GM21423 (cell line): ENCODE measurements at regions not wholly inside any gene's neighbourhood (a gene's known extent, or its start where the extent isn't known, plus 50 kb on each side); places are given as distances from the start of the nearest gene placed in this dataset.

Experiments
- ATAC-seq: cut with Tn5 transposase; IDR thresholded peaks from one replicate; pipeline ENCODE4 v1.9.1; 2021; ENCODE audit warnings: mild to moderate bottlenecking, moderate library complexity; ENCODE audit not compliant: unreplicated experiment

DNA sequence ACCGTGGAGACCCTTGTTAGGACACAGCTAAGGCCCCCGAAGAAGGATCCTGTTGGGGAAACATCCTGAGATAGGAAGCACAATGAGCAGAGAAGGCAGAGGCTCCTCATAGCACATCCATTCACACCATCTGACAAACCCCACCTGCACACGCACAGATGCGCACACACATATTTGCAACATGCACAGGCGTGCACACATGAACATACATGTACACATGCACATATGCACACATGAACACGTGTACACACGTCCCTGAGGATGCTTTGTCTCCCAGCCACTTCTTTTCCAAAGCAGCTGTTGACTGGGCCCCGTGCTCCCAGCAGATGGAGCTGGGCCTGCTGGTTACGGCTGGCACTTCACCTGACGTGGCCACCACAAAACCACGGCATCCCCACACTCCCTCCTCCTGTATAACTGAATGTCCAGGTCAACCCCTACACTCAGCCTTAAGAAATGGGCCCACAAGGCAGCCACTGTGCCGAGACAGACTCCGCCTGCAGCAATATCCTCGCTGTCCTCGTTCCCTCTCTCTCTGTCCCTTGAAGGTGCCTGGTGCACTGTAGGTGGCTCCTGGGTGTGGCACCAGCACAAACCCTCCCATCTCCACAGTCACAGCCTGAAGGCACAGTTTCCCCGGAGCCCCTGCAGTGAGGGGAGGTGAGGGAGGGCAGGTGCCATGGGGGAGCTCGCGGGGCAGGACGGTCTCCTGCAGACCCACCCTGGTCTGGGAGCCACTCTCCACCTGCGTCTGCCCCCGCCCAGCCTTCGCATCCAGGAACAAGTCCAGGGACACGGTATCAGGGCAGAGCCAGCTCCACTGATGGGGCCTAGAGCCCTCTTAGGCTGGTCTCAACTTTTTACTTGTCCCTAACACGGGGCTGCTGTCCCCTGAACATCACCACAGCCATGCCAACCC is 183.0 kb downstream of the RBFOX3 start:
- ATAC-seq = no peak

DNA sequence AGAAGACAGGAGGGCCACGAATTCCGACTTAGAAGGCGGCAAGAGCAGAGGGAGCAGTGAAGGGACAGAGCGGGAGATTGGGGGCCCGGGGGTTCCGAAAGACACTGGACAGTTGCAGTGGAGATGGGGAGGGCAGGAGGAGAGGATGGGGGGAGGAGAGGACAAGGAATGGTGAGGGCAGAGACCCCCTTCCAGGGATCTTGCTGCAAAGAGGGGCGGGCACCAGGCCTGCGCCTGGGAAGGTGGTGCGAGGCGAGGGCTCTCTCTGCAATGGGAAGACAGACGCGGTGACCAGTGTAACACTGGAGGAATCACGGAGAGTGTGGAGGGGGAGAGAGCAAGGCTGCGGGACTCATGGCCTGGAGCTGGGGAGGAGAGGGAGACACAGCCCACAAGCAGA is 185.2 kb downstream of the RBFOX3 start:
- ATAC-seq = no peak

DNA sequence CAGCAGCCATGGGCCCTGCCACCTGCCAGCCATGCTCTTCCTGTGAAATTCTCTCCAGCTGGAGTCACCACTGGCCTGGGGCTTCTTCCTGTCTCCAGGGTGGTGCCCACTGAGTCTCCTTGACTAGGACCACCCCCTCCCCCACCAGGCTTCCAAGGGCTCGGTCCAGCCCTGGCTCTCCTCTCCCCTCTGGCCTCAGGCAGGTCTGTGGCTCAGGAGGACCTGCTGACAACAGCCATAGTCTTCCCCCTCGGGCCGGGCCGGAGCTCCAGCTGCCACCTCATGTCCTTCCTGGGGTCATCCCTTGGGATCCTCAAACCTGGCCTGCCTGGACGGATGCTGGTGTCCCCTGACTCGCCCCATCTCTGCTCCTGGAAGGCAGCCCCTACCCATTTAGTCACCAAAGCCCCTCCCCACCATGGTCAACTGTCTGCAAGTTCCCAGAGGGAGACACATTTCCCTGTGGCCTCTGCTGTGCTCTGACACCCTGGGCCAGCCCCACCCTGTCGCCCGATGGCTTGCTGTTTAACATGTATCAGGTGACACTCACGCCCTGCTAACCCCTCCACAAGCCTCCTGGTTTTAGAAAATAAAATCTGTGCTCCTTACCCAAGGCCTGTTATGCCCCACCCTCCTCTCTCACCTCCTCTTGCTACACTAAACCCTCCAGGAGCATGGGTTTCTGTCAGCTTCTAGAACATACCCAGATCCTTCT is 186.2 kb downstream of the RBFOX3 start:
- ATAC-seq = no peak

DNA sequence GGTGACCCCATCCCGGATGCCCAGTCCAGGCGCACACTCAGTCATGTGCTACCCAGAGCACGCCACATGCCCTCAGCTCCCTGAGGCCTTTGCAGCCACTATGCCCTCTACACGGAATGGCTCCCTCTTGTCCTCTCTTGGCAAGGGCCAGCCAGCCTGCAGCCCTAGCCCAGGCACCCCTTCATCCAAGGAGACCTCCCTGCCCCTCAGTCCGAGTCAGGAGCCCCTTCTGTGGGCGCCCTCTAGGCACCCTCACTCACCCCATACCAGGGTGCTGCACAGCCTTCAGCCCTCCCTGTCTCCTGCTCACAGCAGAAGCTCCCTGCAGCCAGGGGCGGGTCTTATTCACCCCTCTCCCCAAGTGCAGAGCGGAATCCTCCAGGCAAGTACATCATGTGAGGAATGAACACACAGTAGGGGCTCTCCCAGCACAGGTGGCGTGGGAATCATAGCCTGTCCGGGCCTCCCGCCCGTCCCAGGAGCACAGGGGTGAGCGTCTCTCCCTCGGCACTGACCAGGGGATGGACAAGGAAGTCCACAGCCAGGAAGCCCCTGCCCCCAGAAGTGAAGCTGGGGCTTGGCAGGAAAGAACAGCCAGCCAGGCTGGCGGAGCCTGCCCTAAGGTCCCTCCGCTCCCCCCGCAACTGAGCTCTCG is 186.9 kb downstream of the RBFOX3 start:
- no peak for ATAC-seq

DNA sequence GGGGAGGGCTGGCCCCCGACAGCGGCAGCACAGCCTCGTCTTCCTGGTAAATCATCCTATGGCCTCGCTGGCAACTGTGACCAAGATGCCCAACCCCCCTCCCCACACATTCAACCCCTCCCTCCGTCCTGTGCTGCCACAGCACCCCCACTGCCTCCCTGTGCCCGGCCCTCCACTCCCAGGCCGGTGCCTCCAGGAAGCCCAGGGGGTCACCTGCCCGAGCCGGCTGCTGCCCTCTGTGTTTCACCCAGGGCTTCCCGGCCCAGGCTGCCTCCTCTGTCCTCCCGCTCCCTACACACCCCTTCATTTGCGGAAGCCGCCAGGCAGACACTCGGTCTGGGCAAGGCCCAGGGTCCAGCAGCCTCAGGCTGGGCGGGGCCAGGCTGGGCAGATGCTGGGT is 188.6 kb downstream of the RBFOX3 start:
- no peak for ATAC-seq

DNA sequence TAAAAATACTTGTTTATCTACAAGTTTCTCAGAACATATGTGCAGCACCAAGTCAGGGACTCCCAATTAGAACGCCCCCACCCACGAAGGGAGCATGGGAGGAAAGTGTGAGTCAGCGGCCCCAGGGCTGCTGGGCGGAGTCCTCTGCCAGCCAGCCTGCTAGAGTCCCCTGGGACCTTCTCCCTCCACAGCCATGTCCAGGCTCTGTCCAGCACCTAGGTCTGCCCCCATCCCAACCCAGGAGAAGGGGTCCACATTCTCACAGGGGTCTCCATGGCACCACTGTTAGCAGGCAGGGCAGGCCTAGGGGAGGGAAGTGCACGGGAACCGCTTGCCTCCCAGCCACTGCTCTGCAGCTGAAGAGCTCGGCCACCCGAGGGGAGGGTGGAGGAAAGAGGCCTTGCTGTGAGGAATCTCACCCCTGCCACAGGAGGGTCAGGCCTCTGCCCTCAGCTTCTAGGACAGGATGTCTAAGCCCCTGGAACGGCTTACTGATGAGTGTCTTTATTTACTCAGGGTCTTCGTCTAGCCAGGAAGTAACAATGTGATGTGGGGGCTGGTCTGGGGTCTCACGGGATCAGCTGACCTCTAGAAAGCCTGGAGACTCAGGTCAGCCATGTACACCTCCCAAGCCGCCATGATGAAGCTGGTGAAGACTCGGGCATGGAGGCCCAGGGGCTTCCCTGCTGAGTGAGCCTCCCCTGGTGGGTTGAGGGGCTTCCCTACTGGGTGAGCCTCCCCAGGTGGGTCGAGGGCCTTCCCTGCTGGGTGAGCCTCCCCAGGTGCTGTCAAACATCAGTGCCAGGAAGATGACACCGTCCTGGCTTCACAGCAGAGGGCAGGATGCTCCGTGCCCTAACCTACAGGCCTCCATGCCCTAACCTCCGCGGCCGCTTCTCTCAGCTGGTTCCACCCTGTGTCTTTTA is 190.3 kb downstream of the RBFOX3 start:
- no peak for ATAC-seq

DNA sequence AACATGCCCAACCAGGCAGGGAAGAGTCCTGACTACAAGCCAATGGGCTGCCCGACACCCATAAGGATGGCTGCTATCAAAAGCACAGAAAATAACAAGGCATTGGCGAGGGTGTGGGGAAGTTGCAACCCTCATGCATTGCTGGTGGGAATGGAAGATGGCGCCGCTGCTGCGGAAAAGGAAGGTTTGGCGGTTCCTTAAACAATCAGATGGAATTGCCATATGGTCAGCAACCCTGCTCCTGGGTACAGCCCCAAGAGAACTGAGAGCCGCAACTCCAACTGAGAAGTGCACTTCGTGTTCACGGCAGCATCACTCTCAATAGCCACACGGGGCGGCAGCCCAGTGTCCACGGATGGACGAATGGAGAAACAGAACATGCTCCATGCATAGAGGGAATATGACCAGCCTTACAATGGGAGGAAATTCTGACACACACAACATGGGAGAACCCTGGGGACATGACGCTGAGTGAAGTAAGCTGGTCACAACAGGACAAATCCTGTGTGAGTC is 193.3 kb downstream of the RBFOX3 start:
- no peak for ATAC-seq

DNA sequence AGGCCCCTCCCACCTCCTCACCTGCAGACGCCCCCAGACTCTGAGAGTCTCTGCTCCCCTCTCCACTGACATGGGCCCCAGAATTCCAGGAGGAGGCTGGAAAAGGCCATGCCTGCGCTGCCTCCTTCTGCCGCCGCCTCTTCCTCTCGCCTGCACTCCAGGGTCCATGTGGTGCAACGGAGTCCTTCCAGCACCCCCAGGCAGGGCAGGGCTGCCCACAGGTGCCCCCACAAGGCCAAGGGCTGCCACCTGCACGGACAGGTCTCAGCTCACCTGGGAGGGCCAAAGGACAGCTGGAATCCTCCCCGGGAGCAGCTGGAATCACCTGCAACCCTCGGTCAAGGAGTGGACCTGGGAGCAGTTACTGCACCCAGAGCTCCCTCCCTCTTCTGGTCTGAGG is 194.9 kb downstream of the RBFOX3 start:
- ATAC-seq = no peak

DNA sequence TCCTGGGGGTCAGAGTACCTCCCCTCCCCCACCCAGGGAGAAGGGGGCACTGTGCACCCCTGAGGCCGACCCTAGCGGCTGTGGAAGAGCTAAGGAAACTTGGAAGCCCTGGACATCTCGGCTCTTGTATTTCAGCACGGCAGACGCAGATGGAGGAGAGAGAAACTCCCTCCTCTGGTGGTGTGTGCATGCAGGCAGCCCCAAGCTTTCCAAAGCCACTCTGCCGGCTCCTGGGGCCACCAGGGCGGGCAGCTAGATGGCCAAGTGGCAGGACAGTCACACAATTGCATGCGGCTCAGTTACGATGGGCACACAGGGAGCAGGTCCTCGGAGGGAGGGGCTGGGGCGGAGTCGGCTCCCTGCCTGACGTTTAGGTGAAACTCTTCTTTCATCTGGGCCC is 195.5 kb downstream of the RBFOX3 start:
- no peak for ATAC-seq

DNA sequence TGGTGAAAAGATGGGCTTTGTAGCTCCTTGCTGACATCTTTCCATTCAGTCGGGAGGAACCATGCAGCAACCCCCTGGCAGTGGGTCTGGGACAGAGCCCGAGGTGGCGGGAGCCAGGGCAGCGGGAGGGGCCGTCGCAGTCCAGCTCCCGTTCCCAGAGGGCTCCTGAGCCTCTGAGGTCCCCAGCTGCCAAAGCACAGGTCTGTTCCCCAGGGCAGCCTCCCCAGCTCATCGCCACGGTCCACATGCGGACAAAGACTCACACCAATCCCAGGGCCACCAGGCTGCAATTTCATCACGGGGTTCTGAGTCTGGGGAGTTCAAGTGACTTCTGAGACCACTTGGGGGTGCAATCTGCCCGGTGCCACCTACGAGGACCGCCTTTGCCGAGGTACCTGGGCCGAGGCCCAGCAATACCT is 196.0 kb downstream of the RBFOX3 start:
- no peak for ATAC-seq

DNA sequence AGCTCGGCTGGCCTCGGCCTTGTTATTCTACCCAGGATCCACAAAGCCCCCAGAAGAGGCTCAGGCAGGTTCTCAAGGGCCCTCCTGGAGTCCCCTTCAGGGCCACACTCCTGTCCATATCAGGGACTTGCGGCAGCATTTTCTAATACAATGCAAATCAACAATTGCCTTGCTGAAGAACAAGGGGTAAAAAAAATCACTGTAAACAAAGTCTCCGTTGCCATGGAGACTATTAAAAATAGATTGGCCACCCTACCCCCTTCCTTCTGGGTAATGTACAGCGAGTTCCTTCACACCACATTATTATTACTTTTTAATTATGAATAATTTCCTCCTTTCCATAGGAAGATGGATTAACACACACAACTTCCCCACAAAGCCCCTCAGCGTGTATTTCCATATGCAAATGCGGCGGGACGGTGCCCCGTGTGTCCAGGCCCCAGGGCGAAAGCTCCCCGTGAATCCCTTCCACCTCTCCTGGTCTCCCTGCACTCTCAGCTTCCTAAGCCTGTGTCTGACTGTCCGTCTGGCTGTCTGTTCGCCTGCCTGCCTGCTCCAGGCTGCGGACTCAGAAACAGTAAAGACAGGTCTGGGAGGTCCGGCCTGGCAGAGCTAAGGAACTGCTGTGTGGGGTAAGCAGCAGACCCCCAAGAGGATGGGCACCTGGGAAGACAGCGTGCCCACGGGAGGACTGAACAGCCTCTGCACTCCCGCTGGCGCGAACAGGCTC is 196.6 kb downstream of the RBFOX3 start:
- ATAC-seq = no peak

DNA sequence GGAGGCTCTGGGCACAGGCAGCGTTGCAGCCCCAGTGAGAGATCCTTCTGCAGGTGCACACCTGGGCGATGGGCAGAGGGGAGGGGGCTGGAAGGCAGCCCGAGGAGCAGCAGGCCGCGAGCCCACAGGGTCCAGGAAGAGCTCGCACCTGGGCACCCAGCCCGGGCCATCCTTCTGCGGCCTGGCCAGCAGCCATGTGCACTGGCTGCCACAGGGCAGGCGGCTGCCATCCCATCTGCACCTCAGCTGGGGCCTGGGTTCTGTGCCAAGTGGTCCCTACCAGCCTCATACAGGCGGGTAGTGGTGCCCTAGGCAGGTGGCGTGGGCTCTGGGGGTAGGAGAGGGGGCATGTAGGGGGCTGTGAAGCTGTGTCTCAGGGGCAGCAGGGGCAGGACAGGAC is 197.2 kb downstream of the RBFOX3 start:
- ATAC-seq = no peak

DNA sequence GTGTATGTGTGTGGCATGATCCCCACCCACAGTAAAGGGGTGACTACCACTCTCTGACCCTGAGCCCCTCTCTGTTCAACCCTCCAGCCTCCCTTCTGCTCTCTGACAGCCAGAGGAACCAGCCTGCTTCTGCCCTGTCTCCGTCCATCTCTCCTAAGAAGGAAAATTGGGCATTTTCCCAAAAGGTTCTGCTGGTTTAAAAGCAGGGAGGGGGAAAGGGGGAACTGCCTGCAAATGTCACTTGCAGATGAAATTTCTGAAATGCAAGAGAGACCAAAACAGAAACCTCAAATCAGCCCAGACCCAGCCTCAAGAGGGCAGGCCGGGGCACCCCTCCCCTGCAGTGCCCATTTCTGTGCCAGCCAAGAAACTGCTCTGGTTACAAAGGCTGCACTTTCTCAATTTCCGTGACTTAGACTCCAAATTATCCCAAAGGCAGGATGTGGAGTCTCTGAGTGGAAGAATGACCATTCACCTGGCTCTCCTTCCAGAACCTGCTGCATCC is 197.9 kb downstream of the RBFOX3 start:
- ATAC-seq = no peak

DNA sequence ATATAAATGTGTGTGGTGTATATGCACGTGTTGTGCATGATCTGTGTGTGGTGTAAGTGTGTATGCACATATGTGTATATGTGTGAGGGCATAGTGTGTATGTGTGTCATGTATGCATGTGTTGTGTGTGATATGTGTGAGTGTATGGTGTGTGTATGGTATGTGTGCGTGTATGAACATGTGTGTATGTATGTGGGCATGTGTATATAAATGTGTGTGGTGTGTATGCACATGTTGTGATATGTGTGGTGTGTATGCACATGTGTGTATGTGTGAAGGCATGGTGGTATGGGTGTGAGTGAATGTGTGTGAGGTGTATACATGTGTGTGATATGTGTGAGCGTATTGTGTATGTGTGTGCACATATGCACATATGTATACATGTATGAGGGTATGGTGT is 198.7 kb downstream of the RBFOX3 start:
- ATAC-seq = no peak

DNA sequence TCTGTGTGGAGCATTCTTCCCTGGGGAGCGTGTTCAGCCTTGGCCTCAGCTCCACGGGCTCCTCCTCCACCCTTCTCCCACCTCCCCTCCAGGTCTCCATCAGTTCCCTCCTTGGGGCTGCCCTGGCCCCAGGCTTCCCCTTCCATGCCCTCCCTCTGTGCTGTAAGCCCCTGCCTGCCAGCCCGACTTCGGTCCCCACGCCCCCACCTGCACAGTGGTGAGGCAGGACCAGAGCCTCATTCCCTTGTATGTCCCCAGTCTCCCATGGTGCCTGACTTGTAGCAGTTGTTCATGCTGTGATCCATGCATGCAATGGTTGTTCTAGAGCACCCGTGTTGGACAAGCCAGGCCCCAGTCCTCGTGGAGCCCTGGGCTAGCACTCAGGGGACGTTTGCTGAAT is 199.4 kb downstream of the RBFOX3 start:
- no peak for ATAC-seq

DNA sequence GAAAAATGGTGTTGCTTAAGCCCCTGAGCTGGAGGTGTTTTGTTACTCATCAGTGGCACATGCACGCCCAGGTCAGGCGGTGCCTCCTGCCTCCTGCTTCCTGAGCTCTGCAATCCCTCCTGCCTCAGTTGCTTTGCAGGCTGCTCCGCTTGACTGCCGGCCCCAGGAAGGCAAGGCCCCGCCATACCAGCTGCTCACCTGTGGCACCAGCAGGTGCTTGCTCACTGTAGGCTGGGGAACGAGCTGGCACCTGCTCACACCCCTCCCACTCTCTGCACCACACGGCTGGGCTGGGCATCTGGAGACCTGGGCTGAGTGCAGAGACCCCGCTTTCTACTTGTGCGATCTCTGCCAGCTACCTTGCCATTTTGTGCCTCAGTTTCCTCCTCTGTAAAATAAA is 200.2 kb downstream of the RBFOX3 start:
- ATAC-seq = no peak

DNA sequence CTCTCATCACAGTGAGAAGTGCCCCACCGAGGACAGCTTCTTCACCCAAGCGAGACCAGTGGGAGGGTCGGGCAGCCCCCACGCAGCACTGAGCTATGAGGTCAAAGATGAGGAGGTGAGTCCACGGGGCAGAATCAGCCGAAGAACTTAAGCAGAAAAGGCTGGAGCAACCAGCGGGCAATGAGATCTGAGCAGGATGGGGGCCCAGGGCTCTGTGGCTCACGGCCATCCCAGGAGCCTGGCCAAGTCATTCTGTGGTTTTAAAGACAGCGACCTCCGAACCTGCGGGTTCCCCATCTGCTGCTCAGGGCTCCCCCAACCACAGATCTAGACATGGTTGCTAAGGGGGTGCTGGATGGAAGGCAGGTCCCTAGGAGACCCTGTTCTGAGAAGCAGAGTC is 202.6 kb downstream of the RBFOX3 start:
- no peak for ATAC-seq

DNA sequence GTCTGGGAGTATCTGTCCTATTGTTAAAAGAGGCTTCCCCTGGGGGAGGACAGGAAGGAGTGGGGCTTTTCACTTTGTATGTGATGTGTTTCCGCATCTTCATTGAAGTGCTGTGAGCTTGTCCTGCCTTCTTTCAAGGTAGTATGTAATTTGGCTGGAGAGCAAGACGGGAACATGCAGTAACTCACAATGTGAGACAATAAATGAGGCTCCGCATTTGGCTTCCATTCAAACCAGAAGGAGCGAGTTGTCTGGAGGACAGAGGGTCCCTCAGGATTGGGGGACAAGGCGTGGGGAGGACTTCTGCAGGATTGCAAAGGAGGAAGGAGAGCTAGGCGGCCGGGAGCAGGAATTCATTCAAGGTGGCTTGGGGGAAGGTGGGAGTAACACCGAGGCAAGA is 203.5 kb downstream of the RBFOX3 start:
- ATAC-seq = no peak

DNA sequence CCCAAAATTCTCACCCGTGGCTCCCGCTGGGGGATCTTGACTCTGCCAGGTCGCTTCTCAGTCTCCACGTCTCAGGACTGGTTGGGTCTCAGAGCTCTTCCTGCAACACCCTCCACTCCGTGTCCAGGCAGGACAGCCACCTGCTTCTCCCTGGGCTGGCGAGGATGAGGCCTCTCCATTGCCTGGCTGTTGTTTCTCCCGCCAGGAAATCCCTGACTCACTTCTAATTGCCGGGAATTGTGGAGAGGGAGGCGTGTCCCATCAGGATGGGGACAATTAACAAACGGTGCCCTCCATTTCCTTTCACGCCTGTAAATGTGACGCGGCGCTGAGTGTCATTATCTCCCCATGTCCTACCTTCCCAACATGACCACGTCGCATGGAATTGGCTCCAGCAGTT is 204.5 kb downstream of the RBFOX3 start:
- no peak for ATAC-seq

DNA sequence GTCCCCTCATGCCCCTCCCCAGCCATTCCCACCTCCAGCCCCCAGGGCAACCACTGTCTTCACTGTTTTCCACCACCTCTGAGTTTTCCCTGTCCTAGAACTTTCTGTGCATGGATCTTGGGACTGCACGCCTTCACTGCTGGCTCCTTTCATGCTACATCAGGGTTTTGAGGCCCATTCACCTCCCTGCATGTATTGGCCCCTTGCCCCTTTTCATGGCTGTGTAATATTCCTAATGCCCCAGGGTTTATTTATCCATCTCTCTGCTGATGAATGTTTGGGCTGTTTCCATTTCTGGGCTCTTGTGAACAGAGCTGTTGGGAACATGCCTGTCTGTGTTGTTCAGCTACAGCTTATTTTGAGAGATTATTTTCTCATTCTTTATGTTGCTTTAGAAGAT is 205.0 kb downstream of the RBFOX3 start:
- ATAC-seq = no peak
